ENCODE measurements at regions not wholly inside any gene's neighbourhood (a gene's known extent, or its start where the extent isn't known, plus 50 kb on each side); places are given as distances from the start of the nearest gene placed in this dataset.

DNA sequence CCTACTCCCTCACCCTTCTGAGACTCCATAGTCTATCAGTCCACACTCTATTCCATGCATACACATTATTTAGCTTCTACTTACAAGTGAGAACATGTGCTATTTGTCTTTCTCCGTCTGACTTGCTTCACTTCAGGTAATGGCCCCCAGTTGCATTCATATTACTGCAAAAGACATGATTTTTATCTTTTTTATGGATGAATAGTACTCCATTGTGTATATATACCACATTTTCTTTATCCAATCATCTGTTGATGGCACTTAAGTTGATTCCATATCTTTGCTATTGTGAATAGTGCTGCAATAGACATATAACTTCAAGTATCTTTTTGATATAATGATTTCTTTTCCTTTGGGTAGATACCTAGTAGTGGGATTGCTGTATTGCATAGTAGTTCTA is 171.8 kb downstream of the DACT1 start:
- TF ChIP-seq, protein P1, sequence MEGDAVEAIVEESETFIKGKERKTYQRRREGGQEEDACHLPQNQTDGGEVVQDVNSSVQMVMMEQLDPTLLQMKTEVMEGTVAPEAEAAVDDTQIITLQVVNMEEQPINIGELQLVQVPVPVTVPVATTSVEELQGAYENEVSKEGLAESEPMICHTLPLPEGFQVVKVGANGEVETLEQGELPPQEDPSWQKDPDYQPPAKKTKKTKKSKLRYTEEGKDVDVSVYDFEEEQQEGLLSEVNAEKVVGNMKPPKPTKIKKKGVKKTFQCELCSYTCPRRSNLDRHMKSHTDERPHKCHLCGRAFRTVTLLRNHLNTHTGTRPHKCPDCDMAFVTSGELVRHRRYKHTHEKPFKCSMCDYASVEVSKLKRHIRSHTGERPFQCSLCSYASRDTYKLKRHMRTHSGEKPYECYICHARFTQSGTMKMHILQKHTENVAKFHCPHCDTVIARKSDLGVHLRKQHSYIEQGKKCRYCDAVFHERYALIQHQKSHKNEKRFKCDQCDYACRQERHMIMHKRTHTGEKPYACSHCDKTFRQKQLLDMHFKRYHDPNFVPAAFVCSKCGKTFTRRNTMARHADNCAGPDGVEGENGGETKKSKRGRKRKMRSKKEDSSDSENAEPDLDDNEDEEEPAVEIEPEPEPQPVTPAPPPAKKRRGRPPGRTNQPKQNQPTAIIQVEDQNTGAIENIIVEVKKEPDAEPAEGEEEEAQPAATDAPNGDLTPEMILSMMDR (IDR thresholded peaks at IDR 0.05; ENCODE audit: control extremely low read depth in 1 of 3, insufficient read depth in 1 of 3, low read depth in 1 of 3, low read length in 3 of 3), result no peak
- TF ChIP-seq EZH2 (IDR thresholded peaks at IDR 0.05; ENCODE audit: low read depth, low read length, severe bottlenecking) (no peak), SRF (IDR thresholded peaks at IDR 0.05; ENCODE audit: low read depth, low read length) (no peak), KDM5A (IDR thresholded peaks at IDR 0.05; ENCODE audit: low read length) (no peak), CBX5 (IDR thresholded peaks at IDR 0.05; ENCODE audit: low read depth, low read length) (no peak), POLR2A (IDR thresholded peaks at IDR 0.05; ENCODE audit: control extremely low read depth in 1 of 2, low read depth in 2 of 2, low read length in 2 of 2) (no peak), YY1 (IDR thresholded peaks at IDR 0.05; ENCODE audit: low read depth, low read length) (no peak), RFX5 (IDR thresholded peaks at IDR 0.05; ENCODE audit: borderline replicate concordance, low read depth, low read length) (no peak), CREB1 (IDR thresholded peaks at IDR 0.05) (no peak), NANOG (IDR thresholded peaks at IDR 0.05; ENCODE audit: insufficient read depth, low read depth, low read length, poor library complexity, severe bottlenecking) (no peak), TCF12 (IDR thresholded peaks at IDR 0.05; ENCODE audit: low read depth, low read length) (no peak)
- TF ChIP-seq, protein P2, sequence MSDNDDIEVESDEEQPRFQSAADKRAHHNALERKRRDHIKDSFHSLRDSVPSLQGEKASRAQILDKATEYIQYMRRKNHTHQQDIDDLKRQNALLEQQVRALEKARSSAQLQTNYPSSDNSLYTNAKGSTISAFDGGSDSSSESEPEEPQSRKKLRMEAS (IDR thresholded peaks at IDR 0.05), result no peak
- TF ChIP-seq, protein P3, sequence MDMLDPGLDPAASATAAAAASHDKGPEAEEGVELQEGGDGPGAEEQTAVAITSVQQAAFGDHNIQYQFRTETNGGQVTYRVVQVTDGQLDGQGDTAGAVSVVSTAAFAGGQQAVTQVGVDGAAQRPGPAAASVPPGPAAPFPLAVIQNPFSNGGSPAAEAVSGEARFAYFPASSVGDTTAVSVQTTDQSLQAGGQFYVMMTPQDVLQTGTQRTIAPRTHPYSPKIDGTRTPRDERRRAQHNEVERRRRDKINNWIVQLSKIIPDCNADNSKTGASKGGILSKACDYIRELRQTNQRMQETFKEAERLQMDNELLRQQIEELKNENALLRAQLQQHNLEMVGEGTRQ (IDR thresholded peaks at IDR 0.05; ENCODE audit: low read length), result no peak
- TF ChIP-seq, protein P4, sequence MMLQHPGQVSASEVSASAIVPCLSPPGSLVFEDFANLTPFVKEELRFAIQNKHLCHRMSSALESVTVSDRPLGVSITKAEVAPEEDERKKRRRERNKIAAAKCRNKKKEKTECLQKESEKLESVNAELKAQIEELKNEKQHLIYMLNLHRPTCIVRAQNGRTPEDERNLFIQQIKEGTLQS (IDR thresholded peaks at IDR 0.05; ENCODE audit: insufficient read depth, low read depth, low read length), result no peak
